Cardiac fibroblast (primary cell): ENCODE measurements at regions not wholly inside any gene's neighbourhood (a gene's known extent, or its start where the extent isn't known, plus 50 kb on each side); places are given as distances from the start of the nearest gene placed in this dataset.
"Not testable (repeated sequence)": the region's sequence is repeated elsewhere in the genome, so short reads cannot be mapped to it uniquely, and the experiment has no call there.

Experiments
- DNase-seq, 2 donors: peaks; one replicate each; pipeline versions ENCODE4 v3.0.0 to v3.0.0-alpha.2; 2010; ENCODE audit warnings: low read depth in 2 of 2
- H3K4me3 ChIP-seq, 2 donors: replicated peaks in 1 of 2; 1 replicate in 1 of 2; 2 replicates in 1 of 2; pipeline ENCODE4 v1.5.1; 2011; ENCODE audit warnings: low read depth in 2 of 2, low read length in 2 of 2, mild to moderate bottlenecking in 2 of 2, moderate library complexity in 1 of 2
- TF ChIP-seq, protein P1 (sequence below): IDR thresholded peaks from one replicate; pipeline ENCODE4 v1.5.1; 2011; ENCODE audit warnings: low read depth, mild to moderate bottlenecking, low read length, inconsistent platforms

DNA sequence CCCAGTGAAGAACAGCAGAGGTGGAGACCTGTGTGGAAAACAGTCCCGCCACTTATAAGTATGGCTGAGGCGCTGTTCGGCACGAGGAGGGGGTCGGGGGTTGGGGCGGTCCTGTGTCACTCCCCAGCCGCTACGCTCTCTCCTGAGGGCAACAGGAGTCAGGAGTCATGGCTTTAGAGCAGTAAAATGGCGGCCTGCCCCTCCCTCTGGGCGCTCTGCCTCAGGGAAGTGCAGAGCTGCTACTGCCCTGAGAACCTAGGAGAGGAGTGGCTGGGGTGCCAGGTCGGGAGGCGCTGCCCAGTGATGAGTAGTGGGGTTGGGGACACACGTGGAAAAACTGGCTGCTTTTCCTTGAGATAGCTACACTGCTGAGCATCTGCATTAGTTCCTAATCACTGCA is 551.2 kb upstream of the AMOT start:
- H3K4me3 ChIP-seq, result no peak overlapping the region

DNA sequence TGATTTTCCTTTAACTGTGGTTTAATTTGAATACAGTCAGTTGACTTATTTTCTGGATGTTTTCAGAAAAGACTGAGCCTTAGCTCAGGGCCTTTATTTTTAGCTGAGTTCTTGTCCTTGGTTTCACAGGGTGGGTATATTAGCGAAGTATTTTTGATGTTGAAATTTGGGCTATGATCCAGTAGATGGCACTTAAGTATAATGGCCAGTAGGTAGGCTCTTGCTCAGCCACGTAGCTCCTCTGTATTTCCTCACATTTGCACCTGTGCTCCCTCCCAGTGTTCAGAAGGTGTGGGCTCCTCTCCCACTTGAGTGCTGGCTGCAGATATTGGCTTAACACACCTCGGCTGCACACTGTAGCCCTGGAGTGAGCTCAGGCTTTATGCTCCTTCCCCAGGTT is 549.9 kb upstream of the AMOT start:
- DNase-seq, result no peak
- TF ChIP-seq, protein P1, sequence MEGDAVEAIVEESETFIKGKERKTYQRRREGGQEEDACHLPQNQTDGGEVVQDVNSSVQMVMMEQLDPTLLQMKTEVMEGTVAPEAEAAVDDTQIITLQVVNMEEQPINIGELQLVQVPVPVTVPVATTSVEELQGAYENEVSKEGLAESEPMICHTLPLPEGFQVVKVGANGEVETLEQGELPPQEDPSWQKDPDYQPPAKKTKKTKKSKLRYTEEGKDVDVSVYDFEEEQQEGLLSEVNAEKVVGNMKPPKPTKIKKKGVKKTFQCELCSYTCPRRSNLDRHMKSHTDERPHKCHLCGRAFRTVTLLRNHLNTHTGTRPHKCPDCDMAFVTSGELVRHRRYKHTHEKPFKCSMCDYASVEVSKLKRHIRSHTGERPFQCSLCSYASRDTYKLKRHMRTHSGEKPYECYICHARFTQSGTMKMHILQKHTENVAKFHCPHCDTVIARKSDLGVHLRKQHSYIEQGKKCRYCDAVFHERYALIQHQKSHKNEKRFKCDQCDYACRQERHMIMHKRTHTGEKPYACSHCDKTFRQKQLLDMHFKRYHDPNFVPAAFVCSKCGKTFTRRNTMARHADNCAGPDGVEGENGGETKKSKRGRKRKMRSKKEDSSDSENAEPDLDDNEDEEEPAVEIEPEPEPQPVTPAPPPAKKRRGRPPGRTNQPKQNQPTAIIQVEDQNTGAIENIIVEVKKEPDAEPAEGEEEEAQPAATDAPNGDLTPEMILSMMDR, result no peak
- no peak overlapping the region for H3K4me3 ChIP-seq

More for the DNA sequence above, 551.2 kb upstream of the AMOT start:
- TF ChIP-seq, protein P1, result no peak
- DNase-seq, result no peak

DNA sequence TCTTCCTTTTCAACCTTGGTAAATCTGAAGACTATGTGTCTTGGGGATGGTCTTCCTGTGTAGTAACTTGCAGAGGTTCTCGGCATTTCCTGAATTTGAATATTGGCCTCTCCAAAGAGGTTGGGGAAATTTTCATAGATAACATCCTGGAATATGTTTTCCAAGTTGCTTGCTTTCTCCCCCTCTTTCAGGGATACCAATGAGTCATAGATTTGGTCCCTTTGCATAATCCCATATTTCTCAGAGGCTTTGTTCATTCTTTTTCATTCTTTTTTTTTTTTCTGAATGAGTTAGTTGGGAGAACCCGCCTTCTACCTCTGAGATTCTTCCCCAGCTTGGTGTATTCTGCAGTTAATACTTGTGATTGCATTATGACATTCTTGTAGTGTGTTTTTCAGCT is 549.2 kb upstream of the AMOT start:
- no peak overlapping the region for H3K4me3 ChIP-seq
- peak; percentile 12 to 38 for DNase-seq

DNA sequence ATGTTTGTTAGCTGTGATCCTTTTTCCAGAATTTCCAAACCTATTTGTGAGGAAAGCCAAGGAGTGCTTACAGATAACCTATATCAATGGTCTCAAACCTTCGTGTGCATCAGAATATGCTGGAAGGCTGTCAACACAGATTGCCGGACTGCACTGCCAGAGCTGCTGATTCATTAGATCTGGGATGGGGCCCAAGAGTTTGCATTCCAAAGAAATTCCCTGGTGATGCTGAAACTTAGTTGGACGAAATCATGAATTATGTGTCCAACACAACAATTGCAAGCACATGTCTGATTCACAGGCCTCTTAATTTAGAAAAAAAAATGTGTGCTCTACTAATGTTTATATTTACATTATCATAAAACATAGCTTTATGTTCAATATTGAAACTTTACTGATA is 544.0 kb upstream of the AMOT start:
- TF ChIP-seq, protein P1, result no peak
- H3K4me3 ChIP-seq, result no peak overlapping the region
- peak; percentile 82 to 86 for DNase-seq

More for the DNA sequence above, 549.2 kb upstream of the AMOT start:
- TF ChIP-seq, protein P1, result no peak

DNA sequence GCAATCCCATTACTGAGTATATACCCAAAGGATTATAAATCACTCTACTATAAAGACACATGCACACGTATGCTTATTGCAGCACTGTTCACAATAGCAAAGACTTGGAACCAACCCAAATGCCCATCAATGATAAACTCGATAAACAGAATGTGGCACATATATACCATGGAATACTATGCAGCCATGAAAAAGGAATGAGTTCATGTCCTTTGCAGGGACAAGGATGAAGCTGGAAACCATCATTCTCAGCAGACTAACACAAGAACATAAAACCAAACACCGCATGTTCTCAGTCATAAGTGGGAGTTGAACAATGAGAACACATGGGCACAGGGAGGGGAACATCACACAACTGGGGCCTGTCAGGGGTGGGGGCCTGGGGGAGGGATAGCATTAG is 532.8 kb upstream of the AMOT start:
- DNase-seq, H3K4me3 ChIP-seq: not testable (repeated sequence)

DNA sequence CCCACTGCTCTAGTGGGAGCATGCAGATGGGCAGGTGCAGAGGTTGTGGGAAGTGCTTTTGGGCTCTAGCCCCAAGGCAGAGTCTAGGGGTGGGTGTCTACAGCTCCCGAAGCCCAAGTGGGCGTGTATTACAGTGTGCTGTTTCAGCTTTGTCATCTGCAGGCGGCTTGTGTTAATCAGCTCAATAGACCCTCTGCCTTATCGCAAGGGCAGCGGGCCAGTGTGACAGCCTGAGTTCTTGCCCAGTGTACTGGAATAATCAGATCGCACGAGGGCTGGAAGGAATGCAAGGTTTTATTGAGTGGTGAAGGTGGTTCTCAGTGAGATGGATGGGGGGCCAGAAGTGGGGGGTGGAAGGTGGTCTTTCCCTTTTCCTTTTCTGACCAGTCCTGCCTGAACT is 529.4 kb upstream of the AMOT start:
- H3K4me3 ChIP-seq, result no peak overlapping the region
- no peak for DNase-seq
- TF ChIP-seq, protein P1, result no peak

DNA sequence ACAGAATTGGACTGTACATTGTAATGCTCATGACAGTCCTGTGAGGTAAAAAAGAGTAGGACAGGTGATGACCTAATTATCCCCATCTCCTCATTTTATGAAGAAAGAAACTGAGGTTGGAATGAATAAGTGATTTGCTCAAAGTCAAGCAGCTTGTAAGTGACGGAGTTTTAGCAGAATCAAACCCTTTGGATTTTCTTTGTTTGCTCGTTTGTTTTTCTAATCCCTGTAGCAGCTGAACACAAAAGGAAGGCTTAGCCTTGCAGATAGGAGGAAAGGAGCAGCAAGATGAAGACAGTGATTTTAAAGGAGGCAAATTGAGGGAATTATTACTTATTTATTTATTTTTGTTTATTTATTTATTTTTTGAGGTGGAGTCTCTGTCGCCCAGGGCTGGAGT is 528.4 kb upstream of the AMOT start:
- no peak overlapping the region for H3K4me3 ChIP-seq
- TF ChIP-seq, protein P1, result no peak
- DNase-seq, result no peak
